Fibroblast of lung (primary cell): ENCODE measurements at regions not wholly inside any gene's neighbourhood (a gene's known extent, or its start where the extent isn't known, plus 50 kb on each side); places are given as distances from the start of the nearest gene placed in this dataset.

Experiments
- DNase-seq, 2 donors: peaks; one replicate each; pipeline versions ENCODE4 v3.0.0 to v3.0.0-alpha.2; 2010; ENCODE audit warnings: low read depth in 2 of 2
- H2AFZ ChIP-seq: 2 replicates; pipeline ENCODE4 v1.5.1; 2012; ENCODE audit warnings: low read length, control low read depth, inconsistent platforms
- H3K27ac ChIP-seq: 2 replicates; pipeline ENCODE4 v1.5.1; 2011; ENCODE audit warnings: low read length, control low read depth; ENCODE audit not compliant: insufficient read depth
- H3K27me3 ChIP-seq: 2 replicates; pipeline ENCODE4 v1.5.1; 2011; ENCODE audit warnings: mild to moderate bottlenecking, low read length; ENCODE audit not compliant: control insufficient read depth, insufficient read depth
- H3K36me3 ChIP-seq: 2 replicates; pipeline ENCODE4 v1.5.1; 2011; ENCODE audit warnings: low read length; ENCODE audit not compliant: control insufficient read depth, insufficient read depth
- H3K4me1 ChIP-seq: 2 replicates; pipeline ENCODE4 v1.5.1; 2011; ENCODE audit warnings: low read length; ENCODE audit not compliant: control insufficient read depth, insufficient read depth; ENCODE audit errors: extremely low read depth
- H3K4me2 ChIP-seq: 2 replicates; pipeline ENCODE4 v1.5.1; 2011; ENCODE audit warnings: low read length, control low read depth; ENCODE audit not compliant: insufficient read depth; ENCODE audit errors: extremely low read depth
- H3K4me3 ChIP-seq, 4 experiments: fragments of 200-600 bp in 1 of 4; sonication (generic) in 1 of 4; replicated peaks in 1 of 4; 2 replicates each; pipeline ENCODE4 v1.5.1; 2011 to 2016; ENCODE audit warnings: low read length in 4 of 4, low read depth in 3 of 4, mild to moderate bottlenecking in 3 of 4, control low read depth in 2 of 4, inconsistent platforms in 1 of 4, mixed read lengths in 1 of 4; ENCODE audit not compliant: insufficient read depth in 1 of 4; ENCODE audit errors: control extremely low read depth in 1 of 4
- H3K79me2 ChIP-seq: 2 replicates; pipeline ENCODE4 v1.5.1; 2012; ENCODE audit warnings: mild to moderate bottlenecking, low read length, inconsistent platforms; ENCODE audit not compliant: control insufficient read depth, insufficient read depth
- H3K9ac ChIP-seq: 2 replicates; pipeline ENCODE4 v1.5.1; 2011; ENCODE audit warnings: mild to moderate bottlenecking, low read length, control low read depth; ENCODE audit not compliant: insufficient read depth
- H3K9me3 ChIP-seq: 2 replicates; pipeline ENCODE4 v1.5.1; 2012; ENCODE audit warnings: low read depth, low read length; ENCODE audit not compliant: control insufficient read depth, insufficient read depth
- H4K20me1 ChIP-seq: 2 replicates; pipeline ENCODE4 v1.5.1; 2011; ENCODE audit warnings: low read length; ENCODE audit not compliant: control insufficient read depth, insufficient read depth; ENCODE audit errors: extremely low read depth
- EZH2 ChIP-seq: IDR thresholded peaks from 2 replicates; pipeline ENCODE4 v1.5.1; 2012; ENCODE audit warnings: low read length, control low read depth, mild to moderate bottlenecking; ENCODE audit errors: missing control alignments
- TF ChIP-seq, protein P1 (sequence below), 2 donors: IDR thresholded peaks in 1 of 2; conservative IDR thresholded peaks in 1 of 2; 1 replicate in 1 of 2; 2 replicates in 1 of 2; pipeline ENCODE4 v1.5.1; 2011 to 2012; ENCODE audit warnings: low read length in 2 of 2, control low read depth in 1 of 2, inconsistent platforms in 1 of 2, low read depth in 1 of 2, mild to moderate bottlenecking in 1 of 2

DNA sequence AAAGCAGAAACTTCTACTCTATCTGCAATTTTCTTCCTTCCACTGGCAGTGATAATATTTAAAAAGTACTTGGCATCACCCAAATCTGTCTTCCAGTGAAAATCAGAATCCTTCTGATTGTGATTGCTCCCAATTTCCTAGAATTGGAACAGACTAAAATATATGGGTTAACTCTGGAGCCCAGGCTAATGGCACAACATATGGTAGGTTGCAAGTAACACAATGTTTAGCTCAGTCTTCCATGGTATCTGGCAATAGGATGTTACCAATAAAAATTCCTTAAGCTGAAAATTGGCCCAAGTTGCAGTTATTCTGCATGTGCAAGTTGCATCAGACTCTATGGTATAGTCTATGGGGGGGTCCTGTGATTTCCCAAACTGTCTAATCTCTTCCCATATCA lies 273.5 kb upstream of the ADAMTS9 start:
- no peaks in the 10 kb centered on the region for H3K79me2 ChIP-seq
- no peak overlapping the region for H3K4me3 ChIP-seq
- H3K4me2 ChIP-seq: no peak overlapping the region
- no peaks in the 10 kb centered on the region for H3K4me1 ChIP-seq
- TF ChIP-seq, protein P1, sequence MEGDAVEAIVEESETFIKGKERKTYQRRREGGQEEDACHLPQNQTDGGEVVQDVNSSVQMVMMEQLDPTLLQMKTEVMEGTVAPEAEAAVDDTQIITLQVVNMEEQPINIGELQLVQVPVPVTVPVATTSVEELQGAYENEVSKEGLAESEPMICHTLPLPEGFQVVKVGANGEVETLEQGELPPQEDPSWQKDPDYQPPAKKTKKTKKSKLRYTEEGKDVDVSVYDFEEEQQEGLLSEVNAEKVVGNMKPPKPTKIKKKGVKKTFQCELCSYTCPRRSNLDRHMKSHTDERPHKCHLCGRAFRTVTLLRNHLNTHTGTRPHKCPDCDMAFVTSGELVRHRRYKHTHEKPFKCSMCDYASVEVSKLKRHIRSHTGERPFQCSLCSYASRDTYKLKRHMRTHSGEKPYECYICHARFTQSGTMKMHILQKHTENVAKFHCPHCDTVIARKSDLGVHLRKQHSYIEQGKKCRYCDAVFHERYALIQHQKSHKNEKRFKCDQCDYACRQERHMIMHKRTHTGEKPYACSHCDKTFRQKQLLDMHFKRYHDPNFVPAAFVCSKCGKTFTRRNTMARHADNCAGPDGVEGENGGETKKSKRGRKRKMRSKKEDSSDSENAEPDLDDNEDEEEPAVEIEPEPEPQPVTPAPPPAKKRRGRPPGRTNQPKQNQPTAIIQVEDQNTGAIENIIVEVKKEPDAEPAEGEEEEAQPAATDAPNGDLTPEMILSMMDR (conservative IDR thresholded peaks at IDR 0.05 in 1 of 2, IDR thresholded peaks at IDR 0.05 in 1 of 2; ENCODE audit: low read depth in 1 of 2, low read length in 2 of 2): no peak
- TF ChIP-seq EZH2: no peak
- H3K27me3 ChIP-seq: no peaks in the 10 kb centered on the region
- H3K9me3 ChIP-seq: no peaks in the 10 kb centered on the region
- H3K27ac ChIP-seq: no peak overlapping the region
- no peak overlapping the region for H2AFZ ChIP-seq
- H4K20me1 ChIP-seq: no peaks in the 10 kb centered on the region
- peak in 1 of 2 donors; percentile 9 for DNase-seq
- H3K36me3 ChIP-seq: no peaks in the 10 kb centered on the region
- H3K9ac ChIP-seq: no peak overlapping the region

DNA sequence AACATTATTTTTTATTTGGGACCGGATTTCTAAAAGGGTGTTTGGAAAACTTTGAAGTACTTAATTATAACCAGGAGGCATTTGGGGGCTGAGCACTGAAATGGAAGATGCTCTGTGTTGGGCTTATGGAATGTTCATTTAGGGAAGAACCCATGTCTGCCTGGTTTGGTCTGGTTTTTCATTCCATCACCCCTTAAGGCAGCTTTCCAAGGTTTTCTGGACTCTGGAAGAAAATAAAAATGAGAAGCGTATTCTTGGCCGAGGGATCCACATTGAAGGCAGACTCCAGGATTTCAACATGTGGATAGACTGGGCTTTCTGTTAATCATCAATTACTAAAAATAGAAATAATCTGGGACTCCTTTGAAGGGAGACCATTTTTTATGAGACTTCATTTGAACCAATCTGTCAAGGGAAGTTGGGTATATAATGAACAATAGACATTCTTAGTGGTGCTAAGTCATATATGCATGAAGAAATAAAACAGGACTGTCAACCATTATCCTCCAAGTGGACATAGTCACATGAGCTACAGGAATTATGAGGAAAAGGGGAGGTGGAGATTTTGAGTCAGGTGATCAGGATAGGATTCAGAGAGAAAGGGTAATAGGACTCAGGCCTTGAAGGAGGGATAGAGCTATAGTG lies 270.5 kb upstream of the ADAMTS9 start:
- no peaks in the 10 kb centered on the region for H4K20me1 ChIP-seq
- no peaks in the 10 kb centered on the region for H3K27me3 ChIP-seq
- H3K9ac ChIP-seq: no peak overlapping the region
- H3K4me2 ChIP-seq: no peak overlapping the region
- H3K9me3 ChIP-seq: no peaks in the 10 kb centered on the region
- no peaks in the 10 kb centered on the region for H3K79me2 ChIP-seq
- TF ChIP-seq, protein P1 (conservative IDR thresholded peaks at IDR 0.05 in 1 of 2, IDR thresholded peaks at IDR 0.05 in 1 of 2; ENCODE audit: low read depth in 1 of 2, low read length in 2 of 2): no peak
- TF ChIP-seq EZH2: no peak
- no peaks in the 10 kb centered on the region for H3K36me3 ChIP-seq
- DNase-seq: no peak
- no peak overlapping the region for H3K27ac ChIP-seq
- H2AFZ ChIP-seq: no peak overlapping the region
- H3K4me3 ChIP-seq: no peak overlapping the region
- H3K4me1 ChIP-seq: no peaks in the 10 kb centered on the region

DNA sequence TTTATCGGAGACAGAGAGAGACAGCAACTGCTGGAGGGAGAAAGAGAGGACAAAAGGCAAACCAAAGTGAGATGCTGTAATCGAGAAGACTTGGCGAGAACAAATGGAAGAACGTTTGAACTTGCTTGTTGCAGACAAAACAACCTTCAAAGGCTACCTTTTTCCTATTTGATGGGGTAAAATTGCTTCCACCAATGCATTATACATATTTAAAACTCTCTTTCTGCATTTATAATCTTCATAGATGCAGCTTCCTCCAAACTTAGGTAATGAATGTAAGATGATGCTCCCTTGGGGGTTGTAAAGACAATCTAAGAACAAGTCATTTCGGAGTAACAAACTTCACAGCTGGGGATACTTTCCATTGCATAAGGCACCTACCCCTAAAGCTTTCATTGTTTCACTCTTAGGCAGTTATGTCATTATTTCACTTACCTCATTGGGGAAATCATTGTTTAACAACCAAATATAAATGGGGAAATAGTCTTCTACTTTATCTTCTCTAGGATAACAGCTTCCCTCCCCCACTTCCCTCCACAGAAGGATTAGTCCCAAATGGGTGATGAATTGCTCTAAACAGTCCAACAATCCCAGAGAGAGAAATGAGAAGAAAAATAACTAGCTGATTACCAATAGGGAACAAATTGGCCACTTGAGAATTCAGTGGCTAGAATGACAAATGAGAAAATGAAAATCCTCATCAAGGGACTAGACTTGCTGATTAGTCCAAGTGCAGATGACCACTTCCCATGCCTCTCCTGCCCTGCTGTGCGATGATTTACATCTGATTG lies 269.8 kb upstream of the ADAMTS9 start:
- Histone ChIP-seq H2AFZ (no peak overlapping the region), H4K20me1 (no peaks in the 10 kb centered on the region), H3K4me2 (no peak overlapping the region), H3K27ac (no peak overlapping the region), H3K4me1 (no peaks in the 10 kb centered on the region), H3K36me3 (no peaks in the 10 kb centered on the region), H3K27me3 (no peaks in the 10 kb centered on the region), H3K4me3 (no peak overlapping the region), H3K9me3 (no peaks in the 10 kb centered on the region), H3K79me2 (no peaks in the 10 kb centered on the region), H3K9ac (no peak overlapping the region)
- no peak for TF ChIP-seq EZH2
- TF ChIP-seq, protein P1 (conservative IDR thresholded peaks at IDR 0.05 in 1 of 2, IDR thresholded peaks at IDR 0.05 in 1 of 2; ENCODE audit: low read depth in 1 of 2, low read length in 2 of 2): no peak
- DNase-seq: peak in 1 of 2 donors; percentile 52
